NCI-H2196 treated with DMSO at 0.1 percent for 48 hours (cell line): ENCODE measurements at regions not wholly inside any gene's neighbourhood (a gene's known extent, or its start where the extent isn't known, plus 50 kb on each side); places are given as distances from the start of the nearest gene placed in this dataset.
"Not testable (repeated sequence)": the region's sequence is repeated elsewhere in the genome, so short reads cannot be mapped to it uniquely, and the experiment has no call there.

Experiments
- DNase-seq: peaks from one replicate; lab custom pipeline; 2025; ENCODE audit not compliant: unreplicated experiment; lab: John Stamatoyannopoulos, UW

DNA sequence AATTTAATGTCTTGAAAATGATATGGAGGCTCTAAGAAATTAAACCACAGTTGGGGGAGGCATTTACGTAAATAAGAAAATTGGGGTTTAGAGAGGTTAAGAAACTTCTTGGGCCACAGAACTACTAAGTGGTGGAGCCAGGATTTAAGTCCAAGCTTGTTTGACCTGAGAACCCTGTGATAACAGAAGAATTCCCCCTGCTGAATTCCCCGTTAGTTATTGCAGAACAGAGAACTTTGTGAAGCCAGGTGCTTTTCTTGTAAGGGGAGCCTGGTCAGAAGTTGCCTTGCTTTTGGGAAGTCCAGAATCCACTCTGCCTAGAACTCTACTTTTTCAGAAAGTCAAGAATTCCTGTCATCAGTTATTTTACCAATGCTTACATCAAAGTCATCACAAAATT is 309.3 kb upstream of the SEMA6A start:
- DNase-seq = no peak

GRCh38 chr5:116881921-116882531 is 307.4 kb upstream of the SEMA6A start:
- DNase-seq = no peak

DNA sequence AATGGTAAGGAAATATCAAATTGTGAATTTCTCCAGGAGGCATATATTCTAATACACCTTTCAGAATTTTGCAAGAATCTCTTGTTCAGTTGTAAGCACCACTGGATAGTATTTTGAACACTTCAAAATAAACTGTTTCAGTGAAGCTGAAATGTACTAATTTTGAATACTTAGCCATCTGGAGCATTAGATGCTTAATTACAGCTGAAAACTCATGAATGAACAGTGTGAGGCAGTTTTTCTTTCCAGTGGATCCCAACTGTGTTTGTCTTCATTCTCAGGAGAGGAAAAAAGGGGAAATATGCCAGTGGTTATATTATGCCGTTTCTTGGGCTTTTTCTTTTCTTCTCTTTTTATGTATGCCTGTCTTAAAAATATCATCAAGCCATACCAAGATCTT is 306.0 kb upstream of the SEMA6A start:
- no peak for DNase-seq

GRCh38 chr5:116880150-116880549 is 305.5 kb upstream of the SEMA6A start:
- DNase-seq = no peak

DNA sequence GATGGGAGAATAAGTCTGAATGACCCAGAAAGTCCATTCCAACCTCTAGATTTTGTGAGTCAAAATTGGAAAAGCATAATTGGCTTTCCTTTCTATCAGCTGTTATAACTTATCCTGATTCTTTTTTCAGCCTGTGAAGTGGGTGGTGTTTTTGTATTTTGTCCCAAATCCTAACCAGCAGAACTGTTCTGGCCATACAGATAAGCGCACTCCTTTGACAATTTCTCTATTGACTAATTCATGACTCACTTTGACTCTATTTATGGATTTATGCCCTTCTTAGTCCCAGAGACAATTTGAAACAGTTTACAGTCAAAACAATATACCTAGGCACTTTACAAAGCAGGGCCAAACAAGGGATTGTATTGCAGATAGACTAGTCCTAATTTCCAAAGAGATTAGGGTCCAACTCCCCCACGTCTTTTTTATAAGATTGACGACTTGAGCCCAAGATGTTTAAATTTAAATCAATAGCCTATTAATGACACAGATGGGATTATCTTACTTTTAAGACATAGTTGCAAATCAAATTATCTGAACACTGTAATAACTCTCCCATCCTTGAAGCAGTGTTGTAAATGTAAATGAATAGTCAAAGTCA is 301.7 kb upstream of the SEMA6A start:
- DNase-seq = no peak

DNA sequence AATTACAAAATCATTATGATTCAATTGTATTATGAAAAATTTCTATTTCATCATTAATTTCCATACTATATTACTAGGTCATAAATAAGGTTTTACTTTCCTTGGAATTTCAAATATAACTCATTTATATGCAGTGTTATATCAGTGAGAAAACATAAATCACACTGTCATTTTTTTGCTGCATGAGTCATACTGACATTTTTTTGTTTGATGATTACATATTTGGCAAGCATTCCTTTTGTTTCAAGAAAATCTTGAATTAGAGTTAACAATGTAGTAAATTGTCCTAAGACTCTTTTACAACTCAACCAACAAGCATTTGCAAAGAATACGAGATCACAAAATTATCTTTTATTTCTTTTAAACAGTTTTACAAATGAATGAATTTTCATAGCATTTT is 298.4 kb upstream of the SEMA6A start:
- no peak for DNase-seq

DNA sequence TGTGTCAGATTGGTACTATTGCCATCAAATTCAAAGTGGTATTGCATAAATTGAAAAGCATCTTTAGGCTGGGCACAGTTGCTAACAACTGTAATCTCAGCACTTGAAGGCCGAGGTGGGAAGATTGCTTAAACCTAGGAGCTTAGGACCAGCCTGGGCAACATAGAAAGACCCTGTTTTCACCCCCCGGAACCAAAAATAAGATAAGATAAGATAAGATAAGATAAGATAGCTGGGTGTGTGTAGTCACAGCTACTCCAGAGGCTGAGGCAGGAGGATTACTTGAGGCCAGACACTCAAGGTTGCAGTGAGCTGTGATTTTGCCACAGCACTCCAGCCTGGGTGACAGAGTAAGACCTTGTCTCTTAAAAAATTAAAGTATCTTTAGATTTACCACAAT is 297.9 kb upstream of the SEMA6A start:
- no peak for DNase-seq

- not testable (repeated sequence) for DNase-seq
Observed at GRCh38 chr5:116867825-116868224, 293.2 kb upstream of the SEMA6A start.

- DNase-seq = no peak
Observed at GRCh38 chr5:116865651-116866050, 291.0 kb upstream of the SEMA6A start.

- no peak for DNase-seq
Observed at GRCh38 chr5:116864838-116865190, 290.2 kb upstream of the SEMA6A start.

GRCh38 chr5:116864157-116864837 is 289.7 kb upstream of the SEMA6A start:
- no peak for DNase-seq

DNA sequence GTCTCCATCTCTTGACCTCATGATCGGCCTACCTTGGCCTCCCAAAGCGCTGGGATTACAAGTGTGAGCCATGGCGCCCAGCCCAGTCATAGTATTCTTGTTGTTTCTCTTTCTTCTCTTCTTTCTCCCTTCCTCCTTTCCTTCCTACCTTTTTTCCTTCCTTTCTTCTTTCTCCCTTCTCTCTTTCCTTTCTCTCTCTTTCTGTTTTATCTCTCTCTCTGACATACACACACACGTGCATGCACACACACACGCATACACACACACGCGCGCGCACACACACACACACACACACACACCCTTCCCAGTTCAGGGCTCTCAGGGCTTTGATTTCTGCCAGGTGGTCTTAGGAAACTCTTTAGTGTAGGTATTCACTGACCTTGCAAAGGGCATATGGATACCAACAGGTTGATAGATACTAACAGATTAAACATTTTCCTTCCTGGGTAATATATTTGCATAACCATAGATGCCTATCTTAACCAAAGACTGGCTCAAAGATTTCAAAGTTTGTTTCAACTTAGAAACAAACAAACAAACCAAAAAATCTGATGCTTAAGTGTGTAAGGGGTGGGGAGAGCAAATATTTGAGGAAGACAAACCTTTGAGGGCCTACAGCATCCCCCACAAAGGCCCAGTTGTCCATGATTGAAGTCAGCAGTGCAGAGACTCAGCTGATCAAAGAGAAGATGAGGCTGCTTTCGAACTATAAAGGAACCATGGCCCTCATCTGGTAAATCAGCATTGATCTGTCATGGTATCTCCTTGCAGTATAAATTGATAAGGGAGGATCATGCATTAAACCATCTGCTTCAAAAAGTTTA is 288.2 kb upstream of the SEMA6A start:
- no peak for DNase-seq

GRCh38 chr5:116861666-116862065 is 287.0 kb upstream of the SEMA6A start:
- DNase-seq = no peak

GRCh38 chr5:116861097-116861496 is 286.5 kb upstream of the SEMA6A start:
- no peak for DNase-seq

DNA sequence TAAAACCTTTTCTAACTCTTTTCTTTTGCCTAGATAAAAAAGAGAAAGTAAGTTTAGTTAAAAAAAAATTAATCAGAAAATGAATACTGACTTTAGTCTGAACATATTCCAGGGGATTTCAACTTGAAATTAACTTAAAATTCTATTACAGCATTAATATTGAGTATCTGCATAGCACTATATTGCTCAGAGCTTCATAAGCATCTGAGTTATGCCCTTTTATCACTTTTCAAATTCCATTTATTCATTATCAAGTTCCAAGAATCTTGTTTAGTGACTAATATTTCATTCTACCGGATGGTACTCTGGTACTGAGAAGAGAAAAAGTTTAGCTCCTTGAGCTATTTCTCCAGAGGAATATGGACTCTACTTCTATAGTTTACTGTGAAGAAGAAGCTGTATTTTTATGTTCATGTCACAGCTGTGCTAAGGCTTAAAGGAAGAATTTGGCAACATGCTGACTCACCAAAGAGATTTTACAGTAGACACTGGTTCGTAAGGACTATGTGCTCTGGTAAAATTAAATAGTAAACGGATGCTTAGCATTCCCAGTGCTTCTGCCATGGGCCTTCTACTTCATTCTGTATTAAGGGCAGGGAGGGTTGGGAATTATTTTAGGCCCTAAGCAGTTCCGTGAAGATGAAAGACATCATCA is 285.2 kb upstream of the SEMA6A start:
- DNase-seq = no peak

GRCh38 chr5:116858705-116859333 is 284.2 kb upstream of the SEMA6A start:
- no peak for DNase-seq

GRCh38 chr5:116858020-116858419 is 283.4 kb upstream of the SEMA6A start:
- not testable (repeated sequence) for DNase-seq

DNA sequence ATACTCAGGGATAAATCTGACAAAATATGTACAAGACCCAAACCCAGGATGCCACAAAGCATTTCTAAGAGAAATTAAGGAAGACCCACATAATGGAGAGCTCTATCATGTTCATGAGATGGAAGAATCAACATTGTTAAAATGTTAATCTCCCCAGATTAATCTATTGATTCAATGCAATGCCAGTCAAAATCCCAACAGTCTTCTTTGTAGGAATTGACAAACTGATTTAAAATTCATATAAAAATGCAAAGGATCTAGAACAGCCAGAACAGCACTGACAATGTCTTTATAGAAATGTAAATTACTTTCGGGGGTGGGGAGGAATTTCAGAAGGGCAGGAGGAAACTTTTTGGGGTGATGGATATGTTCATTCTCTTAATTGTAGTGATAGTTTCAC is 281.6 kb upstream of the SEMA6A start:
- DNase-seq = no peak

DNA sequence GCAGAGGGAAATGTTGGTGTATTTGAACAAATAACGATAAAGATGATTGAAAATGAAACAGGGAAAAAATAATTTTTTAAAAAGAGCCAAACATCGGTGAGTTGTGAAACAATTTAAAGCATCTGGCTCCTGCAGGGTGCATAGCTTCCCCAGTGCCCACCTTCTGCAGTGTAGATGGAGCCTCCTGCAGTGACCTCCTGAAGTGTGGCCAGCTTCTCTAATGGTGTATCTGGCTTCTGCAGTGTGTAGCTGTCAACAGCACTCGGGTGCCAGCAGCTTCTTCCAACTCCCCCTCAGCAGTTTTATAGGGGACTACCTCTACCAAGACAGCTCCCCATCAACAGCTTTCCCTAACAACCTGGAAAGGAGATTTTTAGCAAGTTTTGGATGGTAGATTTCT is 279.4 kb upstream of the SEMA6A start:
- DNase-seq = no peak

DNA sequence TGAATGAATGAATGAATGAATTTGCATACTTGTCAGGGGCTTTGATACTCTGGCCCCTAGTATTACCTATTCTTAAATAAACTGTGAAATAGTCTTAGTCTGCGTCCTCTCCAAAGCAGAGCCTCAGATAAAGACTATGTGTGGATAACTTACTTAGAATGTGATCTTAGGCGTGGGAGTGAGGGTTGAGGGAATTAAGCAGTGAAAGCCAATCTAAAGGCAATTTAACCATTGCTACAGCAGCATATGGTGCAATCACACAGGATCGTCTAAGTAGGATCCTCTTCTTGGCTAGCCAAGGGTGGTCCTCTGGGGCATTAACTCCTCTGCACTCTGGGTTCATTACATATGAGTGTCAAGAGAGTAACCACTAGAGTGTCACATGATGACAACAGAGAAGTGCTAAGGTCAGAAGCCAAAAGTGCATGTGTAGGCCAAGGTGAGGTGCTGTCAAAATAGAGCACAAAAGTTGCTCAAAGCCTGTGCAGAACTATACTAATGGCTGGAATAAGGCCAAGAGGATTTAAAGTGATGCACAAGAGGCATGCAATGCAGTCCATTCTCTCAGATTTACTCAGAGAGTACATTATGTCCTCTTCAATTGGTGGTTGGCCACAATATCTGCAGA is 274.4 kb upstream of the SEMA6A start:
- DNase-seq = no peak
